ENCODE measurements at regions not wholly inside any gene's neighbourhood (a gene's known extent, or its start where the extent isn't known, plus 50 kb on each side); places are given as distances from the start of the nearest gene placed in this dataset.

GRCh38 chr14:42633504-42634095 lies 1026.9 kb downstream of the LRFN5 start:
- no peak for TF ChIP-seq CTCF (conservative IDR thresholded peaks at IDR 0.05)
- TF ChIP-seq ZFX (IDR thresholded peaks at IDR 0.05), result no peak
